Loucy (cell line): ENCODE measurements at regions not wholly inside any gene's neighbourhood (a gene's known extent, or its start where the extent isn't known, plus 50 kb on each side); places are given as distances from the start of the nearest gene placed in this dataset.

Experiments
- H2AFZ ChIP-seq: fragments of 200-600 bp; sonication (generic); 2 replicates; pipeline ENCODE4 v1.6.0; 2016; ENCODE audit warnings: antibody characterized with exemption, mild to moderate bottlenecking, low read length, moderate library complexity
- H3F3A ChIP-seq: fragments of 200-600 bp; 2 replicates; pipeline ENCODE4 v1.6.0; 2016; ENCODE audit warnings: antibody characterized with exemption, low read depth, mild to moderate bottlenecking
- H3K27me3 ChIP-seq: fragments of 200-600 bp; sonication (generic); 2 replicates; pipeline ENCODE4 v1.6.1; 2014; ENCODE audit warnings: low read length, mild to moderate bottlenecking; ENCODE audit not compliant: insufficient read depth, poor library complexity, severe bottlenecking
- H3K36me3 ChIP-seq: fragments of 200-600 bp; sonication (generic); 2 replicates; pipeline ENCODE4 v1.6.1; 2016; ENCODE audit warnings: low read length; ENCODE audit not compliant: insufficient read depth
- H3K4me1 ChIP-seq: fragments of 200-600 bp; sonication (generic); 2 replicates; pipeline ENCODE4 v1.5.1; 2014; ENCODE audit warnings: low read length, mild to moderate bottlenecking; ENCODE audit not compliant: insufficient read depth, poor library complexity, severe bottlenecking
- H3K4me2 ChIP-seq: fragments of 200-600 bp; sonication (generic); 2 replicates; pipeline ENCODE4 v1.6.0; 2014; ENCODE audit warnings: antibody characterized with exemption, low read length, low read depth, mild to moderate bottlenecking; ENCODE audit not compliant: poor library complexity, severe bottlenecking
- H3K4me3 ChIP-seq: fragments of 200-600 bp; sonication (generic); 2 replicates; pipeline ENCODE4 v1.5.1; 2014; ENCODE audit warnings: low read length, mild to moderate bottlenecking, mixed read lengths; ENCODE audit not compliant: poor library complexity, severe bottlenecking
- H3K79me2 ChIP-seq: fragments of 200-600 bp; sonication (generic); 2 replicates; pipeline ENCODE4 v1.6.1; 2014; ENCODE audit warnings: low read length; ENCODE audit not compliant: insufficient read depth
- H3K9ac ChIP-seq: fragments of 200-600 bp; sonication (generic); 2 replicates; pipeline ENCODE4 v1.6.0; 2014; ENCODE audit warnings: mild to moderate bottlenecking, low read depth, low read length, moderate library complexity; ENCODE audit not compliant: poor library complexity, severe bottlenecking
- H3K9me2 ChIP-seq: fragments of 200-600 bp; sonication (generic); replicated peaks from 2 replicates; pipeline ENCODE4 v1.6.1; 2016; ENCODE audit warnings: low read depth, low read length, mixed read lengths
- H3K9me3 ChIP-seq: fragments of 200-600 bp; sonication (generic); 2 replicates; pipeline ENCODE4 v1.6.1; 2014; ENCODE audit warnings: mild to moderate bottlenecking, antibody characterized with exemption, low read length, low read depth; ENCODE audit not compliant: insufficient read depth
- H4K20me1 ChIP-seq: fragments of 200-600 bp; sonication (generic); 2 replicates; pipeline ENCODE4 v1.6.0; 2014; ENCODE audit warnings: antibody characterized with exemption, low read length, mild to moderate bottlenecking; ENCODE audit not compliant: insufficient read depth, poor library complexity, severe bottlenecking
- CTCF ChIP-seq: fragments of 200-600 bp; sonication (generic); conservative IDR thresholded peaks from 2 replicates; pipeline ENCODE4 v1.5.1; 2014; ENCODE audit warnings: mild to moderate bottlenecking, antibody characterized with exemption, low read length
- EZH2phosphoT487 ChIP-seq: fragments of 200-600 bp; IDR thresholded peaks from 2 replicates; pipeline ENCODE4 v1.6.1; 2018; ENCODE audit warnings: antibody characterized with exemption, mild to moderate bottlenecking, moderate library complexity, borderline replicate concordance

GRCh38 chr3:4174791-4175190 is 128.4 kb upstream of the SETMAR start:
- Histone ChIP-seq H3K4me1 (no peaks in the 10 kb centered on the region), H2AFZ (no peak overlapping the region), H3K9ac (no peak overlapping the region), H3K9me2 (no peaks in the 10 kb centered on the region), H3K4me2 (no peak overlapping the region), H3K27me3 (no peaks in the 10 kb centered on the region), H4K20me1 (no peaks in the 10 kb centered on the region), H3K36me3 (no peaks in the 10 kb centered on the region), H3K9me3 (no peaks in the 10 kb centered on the region), H3K79me2 (no peaks in the 10 kb centered on the region), H3F3A (no peaks in the 10 kb centered on the region), H3K4me3 (no peak overlapping the region)
- no peak for TF ChIP-seq EZH2phosphoT487

GRCh38 chr3:4191971-4192370 is 111.2 kb upstream of the SETMAR start:
- H3K36me3 ChIP-seq: no peaks in the 10 kb centered on the region
- no peak for TF ChIP-seq CTCF
- no peak for TF ChIP-seq EZH2phosphoT487
- no peaks in the 10 kb centered on the region for H3K27me3 ChIP-seq
- H3K4me1 ChIP-seq: no peaks in the 10 kb centered on the region
- H3K9me2 ChIP-seq: no peaks in the 10 kb centered on the region
- no peak overlapping the region for H3K9ac ChIP-seq
- no peak overlapping the region for H3K4me2 ChIP-seq
- H2AFZ ChIP-seq: no peak overlapping the region
- H3F3A ChIP-seq: no peaks in the 10 kb centered on the region
- H3K79me2 ChIP-seq: no peaks in the 10 kb centered on the region
- no peak overlapping the region for H3K4me3 ChIP-seq
- 0 out of 2 replicates have a peak, but pooled peaks cover 5% of the 10 kb centered on the region for H3K9me3 ChIP-seq
- H4K20me1 ChIP-seq: no peaks in the 10 kb centered on the region

GRCh38 chr3:4195006-4195405 is 108.2 kb upstream of the SETMAR start:
- H3K79me2 ChIP-seq: no peaks in the 10 kb centered on the region
- no peaks in the 10 kb centered on the region for H3K27me3 ChIP-seq
- no peak overlapping the region for H3K9ac ChIP-seq
- no peak overlapping the region for H2AFZ ChIP-seq
- H4K20me1 ChIP-seq: no peaks in the 10 kb centered on the region
- 0 out of 2 replicates have a peak, but pooled peaks cover 5% of the 10 kb centered on the region for H3K9me3 ChIP-seq
- no peaks in the 10 kb centered on the region for H3F3A ChIP-seq
- H3K9me2 ChIP-seq: no peaks in the 10 kb centered on the region
- no peak for TF ChIP-seq EZH2phosphoT487
- no peak for TF ChIP-seq CTCF
- H3K4me3 ChIP-seq: no peak overlapping the region
- no peak overlapping the region for H3K4me2 ChIP-seq
- no peaks in the 10 kb centered on the region for H3K4me1 ChIP-seq
- no peaks in the 10 kb centered on the region for H3K36me3 ChIP-seq

GRCh38 chr3:4196506-4197147 is 106.5 kb upstream of the SETMAR start:
- Histone ChIP-seq H2AFZ (no peak overlapping the region), H3K4me1 (no peaks in the 10 kb centered on the region), H3K9me3 (0 out of 2 replicates have a peak, but pooled peaks cover 5% of the 10 kb centered on the region), H3K4me3 (no peak overlapping the region), H3F3A (no peaks in the 10 kb centered on the region), H4K20me1 (no peaks in the 10 kb centered on the region), H3K27me3 (no peaks in the 10 kb centered on the region), H3K4me2 (no peak overlapping the region), H3K79me2 (no peaks in the 10 kb centered on the region), H3K36me3 (no peaks in the 10 kb centered on the region), H3K9ac (no peak overlapping the region), H3K9me2 (no peaks in the 10 kb centered on the region)
- TF ChIP-seq CTCF (no peak), EZH2phosphoT487 (no peak)
